ENCODE measurements at regions not wholly inside any gene's neighbourhood (a gene's known extent, or its start where the extent isn't known, plus 50 kb on each side); places are given as distances from the start of the nearest gene placed in this dataset.
"Not testable (repeated sequence)": the region's sequence is repeated elsewhere in the genome, so short reads cannot be mapped to it uniquely, and the experiment has no call there.

DNA sequence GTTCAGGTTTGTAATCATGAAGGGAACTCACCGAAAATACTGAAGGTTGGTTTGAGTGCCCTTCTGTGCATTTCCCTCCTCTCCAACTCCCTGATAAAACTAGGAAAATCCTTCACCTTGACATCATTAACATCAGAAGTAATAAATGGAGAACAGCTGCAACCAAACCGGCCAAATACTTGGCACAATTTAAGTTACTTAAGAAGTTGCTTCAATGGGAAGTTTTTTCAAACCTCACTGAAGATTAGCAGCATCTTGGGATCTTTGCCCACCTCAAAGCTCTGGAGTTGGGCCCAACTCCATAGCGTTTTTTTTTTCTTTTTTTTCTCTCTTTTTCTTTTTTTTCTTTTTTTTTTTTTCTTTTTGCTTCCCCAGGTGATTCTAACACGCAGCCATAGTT, 784.8 kb downstream of the KCNA4 start:
- no peak for DNase-seq

DNA sequence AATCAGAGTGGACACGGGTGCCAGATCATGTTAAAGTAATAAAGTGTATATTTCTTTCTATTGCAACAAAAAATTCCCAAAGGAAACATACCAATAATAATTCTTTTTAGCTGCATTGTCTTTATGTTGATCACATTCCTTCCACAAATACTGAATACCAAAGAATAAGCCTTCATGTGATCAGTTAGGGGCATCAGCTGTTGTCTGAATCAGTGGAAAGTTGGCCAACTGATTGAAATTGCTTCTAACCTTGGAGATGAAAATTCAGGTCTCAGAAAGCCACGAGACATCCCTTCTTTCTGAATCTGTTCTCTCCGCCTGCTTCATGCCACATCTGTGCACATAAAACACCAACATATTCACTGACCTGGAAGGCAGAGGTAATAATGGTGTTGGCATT, 785.2 kb downstream of the KCNA4 start:
- no peak for DNase-seq

DNA sequence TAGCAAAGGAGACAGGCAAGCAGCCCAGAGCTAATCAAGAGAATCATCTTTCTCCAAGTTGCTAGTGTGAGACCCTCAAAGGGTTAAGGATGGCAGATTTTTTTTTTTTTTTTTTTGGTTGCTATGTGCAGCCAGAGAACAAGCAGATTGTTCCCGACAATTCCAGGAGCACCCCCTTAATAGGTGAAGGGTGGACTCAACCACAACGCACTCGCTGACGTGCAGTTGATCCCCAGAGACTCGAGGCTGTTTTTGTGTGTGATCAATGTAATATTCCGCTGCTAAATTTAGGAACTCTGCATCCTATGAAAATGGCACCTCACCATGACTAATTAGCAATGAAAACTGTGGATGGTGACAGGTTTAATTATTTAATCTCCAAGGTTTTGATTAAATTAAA, 789.0 kb downstream of the KCNA4 start:
- peak; percentile 11 for DNase-seq

DNA sequence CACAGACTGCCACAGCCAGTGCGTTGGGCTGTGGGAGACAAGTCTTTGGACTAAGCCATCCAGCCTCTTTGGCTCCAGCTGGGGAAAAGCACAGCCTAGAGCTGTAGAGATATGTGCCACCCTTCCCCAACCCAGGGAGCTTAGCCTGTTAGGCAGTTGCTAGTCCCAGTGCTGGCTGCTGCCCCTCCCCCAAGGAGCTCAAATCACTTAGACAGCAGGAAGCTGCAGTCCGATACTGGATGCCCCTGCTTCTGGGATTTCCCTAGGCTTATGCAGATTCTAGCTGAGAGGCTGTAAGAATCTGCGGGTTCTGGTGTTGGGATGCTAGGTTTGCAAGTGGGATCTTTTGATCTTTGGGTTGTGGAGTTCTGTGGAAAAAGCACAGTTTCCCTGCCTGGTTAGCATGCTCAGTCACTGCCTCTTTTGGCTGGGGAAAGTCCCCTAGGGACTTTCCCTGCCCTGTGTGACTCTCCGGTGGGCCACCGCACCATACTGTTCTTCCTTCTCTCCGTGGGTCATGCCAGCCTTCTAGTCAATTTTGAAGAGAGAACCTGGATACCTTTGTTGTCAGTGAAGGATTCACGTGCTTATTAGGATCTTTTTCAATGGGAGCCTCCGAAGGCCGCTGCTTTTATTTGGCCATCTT, 792.0 kb downstream of the KCNA4 start:
- DNase-seq, result no peak

DNA sequence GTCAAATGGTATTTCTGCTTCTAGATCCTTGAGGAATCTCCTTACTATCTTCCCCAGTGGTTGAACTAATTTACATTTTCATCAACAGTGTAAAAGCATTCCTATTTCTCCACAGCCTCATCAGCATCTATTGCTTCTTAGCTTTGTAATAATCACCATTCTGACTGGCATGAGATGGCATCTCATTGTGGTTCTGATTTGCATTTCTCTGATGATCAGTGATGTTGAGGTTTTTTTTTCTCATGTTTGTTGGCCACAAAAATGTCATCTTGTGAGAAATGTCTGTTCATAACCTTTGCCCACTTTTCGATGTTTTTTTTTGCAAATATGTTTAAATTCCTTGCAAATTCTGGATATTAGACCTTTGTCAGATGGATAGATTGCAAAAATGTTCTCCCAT, 797.3 kb downstream of the KCNA4 start:
- not testable (repeated sequence) for DNase-seq

DNA sequence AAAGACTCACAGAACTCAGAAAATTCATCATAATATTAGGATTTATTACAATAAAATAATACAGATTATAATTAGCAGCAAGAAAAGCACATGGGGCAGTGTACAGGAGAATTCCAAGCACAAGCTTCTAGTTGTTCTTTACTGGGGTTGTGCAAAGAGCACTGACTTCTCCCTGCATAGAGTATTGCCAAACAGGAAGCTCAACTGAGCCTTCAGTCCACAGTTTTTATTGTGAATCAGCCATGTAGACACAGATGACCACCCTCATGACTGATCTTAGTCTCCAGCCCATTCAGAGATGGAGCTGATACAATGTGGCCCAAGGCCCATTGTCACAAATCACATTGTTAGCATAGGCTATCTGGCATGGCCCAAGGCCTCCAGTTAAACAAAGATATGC, 798.9 kb downstream of the KCNA4 start:
- DNase-seq, result no peak

DNA sequence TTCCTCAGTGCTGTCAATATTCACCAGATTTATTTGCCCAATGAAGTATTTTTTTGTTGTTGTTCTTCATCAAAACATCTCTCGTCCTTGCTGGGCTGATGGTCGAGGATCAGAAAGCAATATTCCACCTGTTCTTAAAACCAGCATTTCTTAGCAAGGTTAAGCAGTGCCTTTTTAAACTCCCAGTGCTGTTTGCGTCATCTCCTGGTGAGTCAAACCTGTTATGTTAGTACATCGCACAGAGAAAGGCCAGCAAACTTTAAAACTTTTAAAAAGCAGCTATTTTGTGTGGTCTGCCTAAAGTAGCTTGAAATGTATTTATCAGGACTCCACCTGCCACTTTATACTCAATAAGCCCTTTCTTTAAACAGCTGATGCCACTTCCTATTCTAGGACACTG, 802.0 kb downstream of the KCNA4 start:
- no peak for DNase-seq

DNA sequence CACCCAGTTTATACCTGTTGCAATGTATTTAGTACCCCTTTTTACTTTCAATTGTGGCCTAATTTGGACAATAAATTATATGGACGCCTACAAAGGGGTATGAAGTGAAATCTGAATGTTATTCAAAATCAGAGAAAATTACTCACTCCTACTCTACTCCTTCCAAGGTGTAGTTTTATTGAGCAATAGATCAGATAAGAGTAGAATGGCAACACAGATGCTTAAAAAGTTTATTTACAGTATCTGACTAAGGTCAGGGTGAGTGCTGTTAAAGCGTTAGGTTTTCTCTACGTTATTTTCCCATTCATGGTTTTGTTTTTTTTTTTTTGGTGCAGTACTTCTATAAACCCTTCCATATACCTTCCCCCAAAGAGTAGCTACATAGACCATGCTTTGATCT, 805.6 kb downstream of the KCNA4 start:
- DNase-seq, result no peak

DNA sequence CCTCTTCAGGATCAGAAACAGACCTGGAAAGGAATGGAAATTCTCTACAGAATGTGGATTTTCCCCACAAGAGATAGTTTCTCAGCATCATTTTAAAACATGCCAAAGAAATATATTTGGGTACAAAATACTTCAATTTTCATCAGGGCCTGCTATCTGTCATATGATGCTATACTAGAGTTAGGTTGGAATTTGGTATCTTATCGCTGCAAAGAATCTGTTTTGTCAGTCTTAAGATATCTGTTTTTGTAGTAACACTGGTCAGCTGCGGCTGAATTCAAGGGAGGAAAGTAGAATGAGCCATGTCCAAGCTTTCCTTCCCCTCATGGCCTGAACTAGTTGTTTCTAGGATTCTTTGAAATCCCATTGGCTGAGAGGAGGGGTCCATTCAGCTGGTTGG, 806.4 kb downstream of the KCNA4 start:
- no peak for DNase-seq

DNA sequence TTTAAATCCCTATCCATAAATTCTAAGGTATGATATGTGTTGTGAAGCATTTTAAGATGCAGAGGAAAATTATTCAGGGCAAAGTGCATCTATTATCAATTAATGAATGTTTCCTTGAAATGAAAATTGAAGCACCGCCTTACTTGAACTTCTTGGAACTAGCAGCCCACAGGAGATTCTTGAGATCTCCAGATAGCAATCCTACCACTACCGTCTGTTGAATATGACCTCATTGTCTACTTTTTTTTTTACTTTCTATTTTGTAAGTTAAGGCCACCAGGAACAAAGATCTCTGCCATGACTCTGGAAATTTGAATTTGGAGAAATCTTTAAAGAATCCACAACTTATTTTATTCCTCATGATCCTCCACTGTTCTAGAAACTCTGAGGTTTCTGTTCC, 808.7 kb downstream of the KCNA4 start:
- DNase-seq, result no peak

DNA sequence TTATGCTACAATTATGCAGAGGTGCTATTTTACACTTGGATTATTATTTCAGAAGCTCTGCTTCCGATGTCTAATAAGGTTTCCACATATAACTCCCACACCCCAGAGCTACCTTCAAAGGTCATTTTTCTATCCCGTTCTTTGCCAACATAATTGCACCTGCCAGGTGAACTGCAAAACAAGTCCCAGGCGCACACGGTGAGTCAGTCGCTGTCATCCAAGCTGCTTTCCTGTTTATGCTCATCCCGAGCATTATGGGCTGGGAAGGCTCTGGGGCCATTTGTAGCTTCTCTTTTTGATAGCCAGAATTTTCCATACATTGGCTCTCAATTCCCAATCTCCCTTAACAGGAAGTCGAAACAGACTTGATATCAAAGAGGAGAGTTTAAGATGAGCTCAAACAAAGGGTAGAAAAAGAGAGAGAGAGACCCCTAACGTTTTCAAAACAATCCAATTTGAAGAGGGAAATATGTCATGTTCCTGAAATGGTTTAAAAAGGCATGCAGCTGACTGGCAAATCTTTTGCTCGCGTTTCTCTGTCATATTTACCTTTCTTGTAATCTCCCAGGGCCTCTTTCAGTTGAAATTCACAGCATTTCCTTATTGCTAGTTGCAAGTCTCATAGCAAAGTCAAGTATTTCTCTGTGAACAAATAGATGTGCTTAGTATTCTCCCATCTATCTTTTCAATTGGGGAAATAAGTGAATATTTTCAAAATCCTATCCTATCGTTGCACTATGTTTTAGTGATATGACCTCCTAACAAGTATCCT, 815.9 kb downstream of the KCNA4 start:
- DNase-seq, result no peak

DNA sequence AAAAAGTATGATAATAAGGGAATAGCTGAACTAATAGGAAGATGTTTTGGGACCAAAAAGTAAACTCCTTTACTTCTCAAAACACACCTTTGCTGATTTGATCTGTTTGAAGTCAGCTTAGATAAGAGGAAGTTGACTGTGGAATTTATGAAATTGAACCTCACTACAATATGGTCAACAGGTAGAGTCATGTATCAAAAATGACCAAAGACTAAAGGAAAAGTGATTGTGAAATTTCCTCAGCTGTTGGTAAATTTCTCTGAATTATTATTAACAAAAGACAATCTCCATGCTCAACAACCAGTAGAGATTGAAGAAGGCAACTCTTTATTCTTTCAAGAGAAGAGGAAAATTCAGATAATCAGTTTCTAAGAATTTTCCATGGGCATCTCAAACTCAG, 826.5 kb downstream of the KCNA4 start:
- no peak for DNase-seq

DNA sequence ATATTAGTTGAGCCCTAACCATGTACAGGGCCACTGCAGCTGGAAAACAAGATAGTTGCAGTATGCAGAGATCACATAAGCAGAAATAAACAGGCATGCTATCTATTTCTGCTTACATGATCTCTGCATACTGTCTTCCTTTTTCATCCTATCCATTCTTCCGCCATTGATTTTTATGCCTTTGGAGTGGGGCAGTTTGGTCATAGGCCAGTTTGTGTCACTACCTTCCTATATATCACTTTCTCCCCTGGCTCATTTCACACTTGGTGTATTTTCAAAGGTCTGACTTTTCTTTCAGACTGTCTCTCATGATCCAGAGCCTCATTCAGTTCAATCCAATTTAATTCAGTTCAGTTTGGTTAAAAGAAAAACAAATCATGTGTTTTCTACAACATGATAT, 829.6 kb downstream of the KCNA4 start:
- no peak for DNase-seq

DNA sequence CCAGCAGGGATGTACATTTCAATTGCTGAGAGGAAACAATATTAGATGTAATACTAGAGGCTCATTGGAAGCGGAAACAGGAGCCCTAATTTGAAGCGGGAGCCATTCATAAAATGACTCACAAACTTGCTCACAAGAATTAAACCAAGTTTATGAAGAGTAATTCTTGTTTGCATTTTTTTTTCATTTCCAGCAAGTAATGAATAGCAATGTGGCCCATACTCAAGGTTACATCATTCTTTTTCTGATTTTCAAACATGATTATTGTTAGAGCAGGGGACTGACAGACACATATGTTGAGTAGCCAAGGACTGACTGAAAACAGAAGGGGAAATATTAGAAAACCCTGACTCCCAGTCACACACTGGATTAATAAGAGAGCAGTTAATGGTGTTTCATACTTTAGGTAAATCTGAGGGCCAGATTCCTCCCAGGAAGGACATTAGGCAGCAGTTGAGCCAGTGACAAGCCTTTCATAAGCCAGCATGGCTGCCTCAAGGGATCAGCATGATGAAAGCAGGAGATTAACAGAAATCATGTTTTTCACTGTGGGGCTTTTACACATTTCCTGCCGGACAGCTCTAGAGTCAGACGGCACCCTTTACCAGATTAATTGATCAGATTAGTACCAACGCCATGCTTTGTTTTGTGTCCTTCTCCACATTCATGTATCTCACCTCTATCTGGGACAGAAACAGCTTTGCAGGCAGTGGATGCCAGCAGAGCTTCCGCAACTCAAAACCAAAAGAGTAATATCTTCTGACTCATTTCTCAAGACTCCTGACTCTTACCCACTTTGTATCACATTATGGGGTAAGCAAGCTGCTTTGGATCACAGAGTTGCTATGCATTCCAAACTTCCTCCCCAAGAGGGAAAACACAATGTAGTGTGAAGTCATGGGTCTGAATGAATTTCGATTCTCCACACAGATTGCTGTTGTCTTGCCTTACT, 831.6 kb downstream of the KCNA4 start:
- peak; percentile 25 for DNase-seq

DNA sequence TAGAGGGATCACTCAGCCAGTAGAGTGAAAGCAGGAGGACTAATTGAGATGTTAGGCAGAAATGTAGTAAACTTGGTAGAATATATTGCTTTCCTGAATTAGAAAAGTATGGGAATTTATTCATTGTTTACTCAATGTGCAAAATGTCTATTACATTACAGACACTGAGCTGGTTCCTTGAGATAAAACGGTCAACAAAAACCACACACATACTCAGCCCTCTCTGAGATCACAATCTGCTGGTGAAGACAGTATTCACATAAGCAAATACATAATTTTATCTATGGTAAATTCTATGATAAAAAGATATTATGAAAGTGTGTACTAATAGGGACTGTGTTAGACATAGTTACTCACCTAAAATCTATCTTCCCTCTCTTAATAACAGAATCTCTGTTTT, 833.5 kb downstream of the KCNA4 start:
- no peak for DNase-seq

DNA sequence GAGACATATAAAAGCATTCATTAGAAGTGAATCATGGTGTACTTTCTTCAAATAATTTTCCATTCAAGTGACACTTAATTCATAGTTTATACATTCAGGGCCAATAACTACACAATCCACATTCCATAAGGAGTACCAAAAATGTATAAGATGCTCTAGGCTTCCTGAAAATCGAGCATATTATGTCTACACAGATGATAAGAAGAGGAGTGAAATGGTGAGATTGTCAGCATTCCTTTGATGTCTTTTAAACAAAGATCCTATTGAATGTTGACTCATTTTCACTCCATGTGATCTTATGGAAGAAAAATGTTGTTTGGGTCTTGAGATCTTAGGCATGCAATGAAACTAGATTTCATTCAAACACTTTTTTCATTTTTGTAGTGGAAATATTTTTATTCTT, 843.2 kb downstream of the KCNA4 start:
- DNase-seq, result peak; percentile 35

DNA sequence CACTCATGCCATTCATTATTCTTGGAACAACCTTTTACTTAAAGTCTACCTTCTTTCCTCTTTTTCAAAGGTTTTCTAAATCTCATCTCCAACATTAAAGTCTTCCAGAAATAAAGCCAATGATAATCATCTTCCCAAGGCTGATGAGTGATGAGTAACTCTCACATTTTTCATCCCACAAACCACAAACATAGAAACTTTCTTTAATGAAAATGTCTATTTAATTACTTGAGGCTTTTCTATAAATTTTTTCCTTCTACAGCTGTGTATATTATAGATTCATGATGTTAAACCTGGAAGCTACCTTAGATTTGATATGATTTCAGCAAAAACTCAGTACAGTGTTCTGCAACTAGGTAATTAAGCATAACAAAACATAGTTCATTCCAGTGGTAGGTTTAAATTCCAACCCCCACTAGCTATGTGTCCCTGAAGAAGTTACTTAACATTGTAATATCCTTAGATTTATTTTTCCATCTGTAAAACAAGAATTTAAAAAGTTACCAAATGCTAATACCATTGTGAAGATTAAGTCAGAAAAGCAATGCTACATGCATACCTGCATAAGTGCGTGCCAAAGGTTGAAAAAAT, 845.4 kb downstream of the KCNA4 start:
- DNase-seq, result no peak

DNA sequence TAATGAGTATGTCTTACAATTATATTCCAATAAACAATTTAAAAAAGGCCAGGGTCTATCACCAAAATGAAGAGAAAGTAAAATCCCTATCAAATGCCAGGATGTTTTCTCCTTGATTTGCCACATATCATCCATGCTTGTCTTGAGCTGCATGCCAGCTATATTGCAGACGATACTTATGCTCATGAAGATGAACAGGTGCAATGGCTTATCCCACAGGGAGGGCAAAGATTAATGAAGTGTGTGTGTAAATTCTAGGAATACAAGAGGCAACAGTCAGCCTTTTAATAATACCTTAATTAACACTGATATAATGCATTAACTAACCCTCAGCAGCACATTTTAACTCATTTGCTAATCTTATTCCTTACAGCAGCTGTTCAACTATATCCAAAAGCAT, 850.5 kb downstream of the KCNA4 start:
- DNase-seq, result peak; percentile 24

DNA sequence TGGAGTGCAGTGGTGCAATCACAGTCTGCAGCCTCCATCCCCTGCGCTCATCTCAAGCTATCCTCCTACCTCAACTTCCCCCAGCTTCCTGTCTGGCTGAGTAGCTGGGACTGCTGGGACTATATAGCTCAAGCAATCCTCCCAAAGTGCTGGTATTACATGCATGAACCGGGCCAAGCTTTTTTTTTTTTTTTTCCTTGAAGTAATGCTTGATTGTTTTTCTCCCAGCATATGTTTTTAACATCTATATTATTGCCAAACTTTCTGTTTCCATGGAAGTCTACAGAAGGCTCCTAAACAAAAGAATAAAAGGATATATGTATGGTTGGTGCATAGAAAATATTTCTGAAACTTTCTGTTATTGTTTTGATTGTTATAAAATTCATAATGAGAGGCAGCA, 853.6 kb downstream of the KCNA4 start:
- no peak for DNase-seq

DNA sequence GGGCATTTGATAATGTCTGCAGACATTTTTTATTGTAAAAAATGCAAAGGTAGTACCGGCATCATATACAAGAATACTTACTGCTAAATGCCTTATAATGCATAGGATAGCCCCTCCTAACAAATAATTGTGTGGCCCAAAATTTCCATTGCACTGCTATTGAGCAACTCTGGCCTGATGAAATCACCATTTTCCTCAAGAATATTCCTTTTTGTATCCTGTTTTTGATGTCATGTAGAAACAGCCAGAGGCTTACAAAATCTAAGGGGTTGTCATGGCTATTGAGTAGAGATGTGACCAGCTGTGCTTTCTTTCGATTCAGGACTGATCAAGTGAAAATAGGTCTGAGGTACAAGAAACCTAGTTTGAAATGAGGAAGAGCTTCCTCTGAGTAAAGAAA, 854.3 kb downstream of the KCNA4 start:
- DNase-seq, result no peak

DNA sequence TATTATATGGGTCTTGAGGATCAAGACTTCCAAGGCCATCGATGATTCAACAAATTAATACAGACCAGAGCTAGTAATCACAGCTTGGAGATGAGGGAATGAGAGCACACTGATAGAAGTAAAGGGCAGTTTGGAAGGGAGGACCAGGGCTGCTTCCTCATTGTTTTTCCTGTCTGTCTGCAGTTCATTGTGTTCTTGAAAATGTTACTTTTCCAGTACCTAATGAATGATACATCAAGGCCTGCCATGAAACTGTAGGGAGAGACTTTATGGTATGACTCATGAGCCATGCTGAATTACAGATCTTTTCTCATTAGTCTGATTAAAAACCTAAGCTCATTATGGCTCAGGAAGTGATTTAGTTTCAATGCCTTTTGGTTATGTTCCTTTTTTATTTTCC, 855.6 kb downstream of the KCNA4 start:
- no peak for DNase-seq

DNA sequence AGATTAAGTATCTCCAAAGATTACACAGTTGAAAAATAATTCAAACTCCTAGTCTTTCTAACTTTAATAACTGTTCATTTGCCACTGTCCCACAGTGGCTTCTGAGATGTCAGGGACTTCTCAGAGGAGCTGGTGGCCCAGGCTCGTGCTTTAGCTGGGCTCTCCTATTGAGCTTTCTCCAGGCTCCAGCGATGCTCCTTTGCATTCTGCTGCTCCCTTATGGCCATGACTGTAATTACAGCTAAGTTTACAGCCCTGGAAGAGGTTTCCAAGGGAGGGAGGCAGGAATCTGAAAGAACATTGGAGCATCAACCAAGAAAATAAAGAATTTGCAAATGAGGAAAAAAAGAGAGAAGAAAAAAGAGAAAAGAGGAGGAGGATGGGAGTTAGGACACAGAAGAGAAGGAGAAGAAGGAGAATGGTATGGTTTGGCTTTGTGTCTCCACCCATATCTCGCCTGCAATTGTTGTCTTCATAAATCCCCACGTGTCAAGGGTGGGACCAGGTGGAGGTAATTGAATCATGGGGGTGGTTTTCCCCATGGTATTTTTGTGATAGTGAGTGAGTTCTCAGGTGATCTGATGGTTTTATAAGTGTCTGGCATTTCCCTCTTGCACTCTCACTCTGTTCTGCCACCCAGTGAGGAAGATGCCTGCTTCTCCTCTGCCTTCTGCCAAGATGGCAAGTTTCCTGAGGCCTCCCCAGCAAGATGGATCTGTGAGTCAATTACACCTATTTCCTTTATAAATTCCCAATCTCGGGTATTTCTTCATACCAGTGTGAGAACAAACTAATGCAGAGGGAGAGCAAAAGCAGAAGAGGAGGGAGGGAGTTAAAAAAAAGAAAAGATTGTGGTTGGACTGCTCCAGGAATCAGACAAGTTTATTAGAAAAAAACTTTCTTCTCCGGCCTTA, 857.0 kb downstream of the KCNA4 start:
- peak; percentile 82 for DNase-seq

All from eye (tissue), 1 donor.